ENCODE measurements at regions not wholly inside any gene's neighbourhood (a gene's known extent, or its start where the extent isn't known, plus 50 kb on each side); places are given as distances from the start of the nearest gene placed in this dataset.

GRCh38 chr5:131068893-131069643, 96.0 kb downstream of the HINT1 start:
- no peaks in the 10 kb centered on the region for H3K27me3 ChIP-seq (replicated peaks in 1 of 2; ENCODE audit: control insufficient read depth in 2 of 2, insufficient read depth in 2 of 2, low read length in 1 of 2)
- no peaks in the 10 kb centered on the region for H4K20me1 ChIP-seq (ENCODE audit: control insufficient read depth, insufficient read depth)
- peaks cover 3% of the 10 kb centered on the region; the same call in 1 of the 2 replicates for H3K4me1 ChIP-seq (ENCODE audit: control insufficient read depth, insufficient read depth, low read length)
- no peak overlapping the region for H3K4me2 ChIP-seq (ENCODE audit: control insufficient read depth, insufficient read depth)
- no peaks in the 10 kb centered on the region for H3K79me2 ChIP-seq (ENCODE audit: control insufficient read depth, insufficient read depth, low read length)
- no peaks in the 10 kb centered on the region for H3K36me3 ChIP-seq (ENCODE audit: control insufficient read depth in 2 of 2, insufficient read depth in 2 of 2, low read length in 1 of 2)
- 0% methylated on average over 2 of the region's 2 CpGs for WGBS (ENCODE audit: insufficient coverage, insufficient replicate concordance, low lambda C conversion rate, missing lambda C conversion rate)
- in situ Hi-C loops (cut with MboI) (no loop called here), intact Hi-C loops (cut with micrococcal nuclease; ENCODE audit: unreplicated experiment) (no loop called here)
- ATAC-seq (peak; percentile 98), FAIRE-seq (peak; percentile 7), DNase-seq (ENCODE audit: low read depth, low spot score) (peak; percentile 39)
- BruUV-seq (replicated peaks): no TSS peak
- no peak overlapping the region for H3K9ac ChIP-seq (ENCODE audit: control insufficient read depth, insufficient read depth, low read length)
- no peaks in the 10 kb centered on the region; the same call in 2 of the 3 replicates for H3K9me3 ChIP-seq (replicated peaks; ENCODE audit: control insufficient read depth, insufficient read depth, low read length)
- TF ChIP-seq ASH2L (IDR thresholded peaks at IDR 0.05; ENCODE audit: borderline replicate concordance, low read depth) (no peak), IKZF1 (conservative IDR thresholded peaks at IDR 0.05) (no peak), YBX1 (IDR thresholded peaks at IDR 0.05) (no peak), SIN3A (IDR thresholded peaks at IDR 0.05; ENCODE audit: low read depth, low read length) (no peak), ZBTB11 (CRISPR knock-in tag; IDR thresholded peaks at IDR 0.05) (no peak), CTCF (IDR thresholded peaks at IDR 0.05 in 2 of 3, conservative IDR thresholded peaks at IDR 0.05 in 1 of 3; ENCODE audit: control insufficient read depth in 2 of 3, extremely low read depth in 1 of 3, insufficient read depth in 1 of 3, low read depth in 3 of 3, low read length in 3 of 3) (no peak), CREB1 (IDR thresholded peaks at IDR 0.05; ENCODE audit: low read depth) (no peak), LARP7 (IDR thresholded peaks at IDR 0.05) (no peak), HSF1 (IDR thresholded peaks at IDR 0.05; ENCODE audit: low read depth, low read length) (no peak)
- TF ChIP-seq, protein P1, sequence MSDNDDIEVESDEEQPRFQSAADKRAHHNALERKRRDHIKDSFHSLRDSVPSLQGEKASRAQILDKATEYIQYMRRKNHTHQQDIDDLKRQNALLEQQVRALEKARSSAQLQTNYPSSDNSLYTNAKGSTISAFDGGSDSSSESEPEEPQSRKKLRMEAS (IDR thresholded peaks at IDR 0.05; ENCODE audit: low read depth, low read length): no peak
- H3K4me3 ChIP-seq: no peak overlapping the region
- ChIA-PET CTCF (no interaction called here), SMC1A (ENCODE audit: uncharacterized antibody, unreplicated experiment) (no interaction called here), POLR2A (no interaction called here), RAD21 (ENCODE audit: unreplicated experiment) (no interaction called here)
- H2AFZ ChIP-seq (ENCODE audit: control insufficient read depth, low read depth, low read length): no peak overlapping the region
- no peak overlapping the region for H3K27ac ChIP-seq (ENCODE audit: control insufficient read depth, insufficient read depth)
